H1 (cell line): ENCODE measurements at regions not wholly inside any gene's neighbourhood (a gene's known extent, or its start where the extent isn't known, plus 50 kb on each side); places are given as distances from the start of the nearest gene placed in this dataset.

ENCODE experiments used
- CTCF ChIA-PET: fragments of 300-600 bp; sonication (Branson Sonifier 250); formaldehyde crosslinking; loops from one replicate; lab custom pipeline; 2021; ENCODE audit not compliant: partially characterized antibody; lab: Charles Lee
- POLR2A ChIA-PET: fragments of 300-600 bp; sonication (Branson Sonifier 250); formaldehyde crosslinking; loops from one replicate; lab custom pipeline; 2021; ENCODE audit warnings: inconsistent platforms; ENCODE audit not compliant: partially characterized antibody; lab: Charles Lee
- DNase-seq, 2 experiments: peaks; one replicate each; pipeline versions ENCODE4 v3.0.0 to v3.0.0-alpha.2; 2010 to 2022; ENCODE audit warnings: low spot score in 2 of 2, low read depth in 1 of 2, mixed read lengths in 1 of 2
- FAIRE-seq: peaks from 2 replicates; lab custom pipeline; 2011; peaks lifted over from hg19 to GRCh38; lab: Jason Lieb, UNC
- H2AFZ ChIP-seq: 2 replicates; pipeline ENCODE4 v1.8.1; 2012; ENCODE audit warnings: low read length, inconsistent platforms
- H2AK5ac ChIP-seq: 2 replicates; pipeline ENCODE4 v1.6.1; 2013; ENCODE audit warnings: low read depth, low read length
- H2BK120ac ChIP-seq: replicated peaks from 2 replicates; pipeline ENCODE3; 2013; ENCODE audit warnings: low read depth, low read length, inconsistent platforms
- H2BK12ac ChIP-seq: 2 replicates; pipeline ENCODE4 v1.6.1; 2013; ENCODE audit warnings: low read depth, low read length
- H2BK15ac ChIP-seq: 2 replicates; pipeline ENCODE4 v1.6.1; 2013; ENCODE audit warnings: low read length
- H2BK20ac ChIP-seq: 2 replicates; pipeline ENCODE4 v1.6.1; 2013; ENCODE audit warnings: low read length
- H2BK5ac ChIP-seq: 2 replicates; pipeline ENCODE4 v1.6.1; 2013; ENCODE audit warnings: low read depth, low read length
- H3K14ac ChIP-seq: 2 replicates; pipeline ENCODE4 v1.6.1; 2013; ENCODE audit warnings: inconsistent platforms; ENCODE audit not compliant: insufficient read length
- H3K18ac ChIP-seq: 2 replicates; pipeline ENCODE4 v1.6.1; 2013; ENCODE audit warnings: low read length; ENCODE audit errors: extremely low read depth
- H3K23ac ChIP-seq: 2 replicates; pipeline ENCODE4 v1.6.1; 2013; ENCODE audit warnings: inconsistent platforms; ENCODE audit not compliant: insufficient read length
- H3K23me2 ChIP-seq: 2 replicates; pipeline ENCODE4 v1.6.1; 2013; ENCODE audit warnings: low read depth, low read length
- H3K27ac ChIP-seq: 2 replicates; pipeline ENCODE4 v1.6.1; 2011; ENCODE audit warnings: low read depth, low read length, inconsistent platforms
- H3K27me3 ChIP-seq, 4 experiments: replicated peaks in 1 of 4; 1 replicate in 1 of 4; 2 replicates in 3 of 4; pipeline versions ENCODE4 v1.6.1 to v1.8.1; 2011 to 2013; ENCODE audit warnings: low read length in 3 of 4, mild to moderate bottlenecking in 3 of 4, inconsistent platforms in 2 of 4, mixed read lengths in 2 of 4, moderate library complexity in 1 of 4; ENCODE audit not compliant: control insufficient read depth in 3 of 4, insufficient read depth in 3 of 4; ENCODE audit errors: extremely low read depth in 1 of 4
- H3K36me3 ChIP-seq, 4 experiments: 2 replicates each; pipeline versions ENCODE4 v1.6.1 to v1.8.1; 2011 to 2013; ENCODE audit warnings: mild to moderate bottlenecking in 4 of 4, low read length in 3 of 4, moderate library complexity in 2 of 4, control low read depth in 1 of 4, inconsistent platforms in 1 of 4; ENCODE audit not compliant: insufficient read depth in 4 of 4, control insufficient read depth in 2 of 4
- H3K4ac ChIP-seq: replicated peaks from 2 replicates; pipeline ENCODE3; 2013; ENCODE audit warnings: low read length, low read depth, mixed read lengths, inconsistent platforms; ENCODE audit not compliant: insufficient read length
- H3K4me1 ChIP-seq, 4 experiments: replicated peaks in 1 of 4; 1 replicate in 1 of 4; 2 replicates in 3 of 4; pipeline versions ENCODE4 v1.6.1 to v1.8.1; 2011 to 2013; ENCODE audit warnings: low read length in 3 of 4, inconsistent platforms in 2 of 4, mixed read lengths in 1 of 4; ENCODE audit not compliant: insufficient read depth in 4 of 4, control insufficient read depth in 3 of 4
- H3K4me2 ChIP-seq, 2 experiments: 2 replicates each; pipeline versions ENCODE4 v1.6.1 to v1.8.1; 2011 to 2013; ENCODE audit warnings: low read depth in 2 of 2, low read length in 2 of 2, control low read depth in 1 of 2, inconsistent platforms in 1 of 2, mild to moderate bottlenecking in 1 of 2; ENCODE audit not compliant: insufficient read depth in 1 of 2
- H3K4me3 ChIP-seq, 4 experiments: fragments of 200-600, 300-600 bp in 1 of 4; sonication (generic), shearing (Covaris generic), sonication (Bioruptor Twin) in 1 of 4; 2 replicates each; pipeline versions ENCODE4 v1.5.1 to v1.8.1; 2011 to 2016; ENCODE audit warnings: low read length in 4 of 4, low read depth in 3 of 4, control low read depth in 2 of 4, inconsistent platforms in 2 of 4, mild to moderate bottlenecking in 2 of 4, mixed read lengths in 1 of 4, moderate library complexity in 1 of 4; ENCODE audit not compliant: insufficient read depth in 2 of 4; ENCODE audit errors: extremely low read depth in 1 of 4
- H3K56ac ChIP-seq: replicated peaks from 2 replicates; pipeline ENCODE3; 2013; ENCODE audit warnings: low read depth, mild to moderate bottlenecking, mixed read lengths, low read length, inconsistent platforms; ENCODE audit not compliant: insufficient read length
- H3K79me1 ChIP-seq: 2 replicates; pipeline ENCODE4 v1.6.1; 2013; ENCODE audit warnings: low read depth, low read length, control low read depth
- H3K79me2 ChIP-seq, 2 experiments: 2 replicates each; pipeline versions ENCODE4 v1.6.1 to v1.8.1; 2012 to 2013; ENCODE audit warnings: low read length in 2 of 2, mild to moderate bottlenecking in 2 of 2, inconsistent platforms in 1 of 2; ENCODE audit not compliant: insufficient read depth in 2 of 2, control insufficient read depth in 1 of 2
- H3K9ac ChIP-seq, 4 experiments: replicated peaks in 1 of 4; 1 replicate in 1 of 4; 2 replicates in 3 of 4; pipeline versions ENCODE4 v1.6.1 to v1.8.1; 2011 to 2013; ENCODE audit warnings: low read depth in 3 of 4, low read length in 3 of 4, control low read depth in 2 of 4, mild to moderate bottlenecking in 2 of 4, moderate library complexity in 2 of 4, inconsistent platforms in 1 of 4; ENCODE audit errors: extremely low read depth in 1 of 4
- H3K9me3 ChIP-seq, 2 experiments: 2 replicates each; pipeline versions ENCODE4 v1.6.1 to v1.8.1; 2012 to 2013; ENCODE audit warnings: mild to moderate bottlenecking in 2 of 2, moderate library complexity in 2 of 2, control low read depth in 1 of 2, inconsistent platforms in 1 of 2, low read depth in 1 of 2, low read length in 1 of 2, mixed read lengths in 1 of 2; ENCODE audit not compliant: insufficient read depth in 2 of 2
- H4K20me1 ChIP-seq, 2 experiments: replicated peaks in 1 of 2; 2 replicates each; pipeline versions ENCODE3 to v1.8.1; 2011 to 2013; ENCODE audit warnings: inconsistent platforms in 2 of 2, low read length in 2 of 2, mild to moderate bottlenecking in 1 of 2; ENCODE audit not compliant: insufficient read depth in 2 of 2, control insufficient read depth in 1 of 2
- H4K5ac ChIP-seq: 2 replicates; pipeline ENCODE4 v1.6.1; 2013; ENCODE audit warnings: low read length, low read depth, mixed read lengths, inconsistent platforms; ENCODE audit not compliant: insufficient read length
- H4K8ac ChIP-seq: 2 replicates; pipeline ENCODE4 v1.8.0; 2013; ENCODE audit warnings: mild to moderate bottlenecking, moderate library complexity, low read length, inconsistent platforms; ENCODE audit not compliant: insufficient read depth; ENCODE audit errors: extremely low read depth
- H4K91ac ChIP-seq: replicated peaks from 2 replicates; pipeline ENCODE3; 2013; ENCODE audit warnings: low read length, mixed read lengths, inconsistent platforms; ENCODE audit not compliant: insufficient read length
- CBX5 ChIP-seq: fragments of 300-800, 300-1000 bp; sonication (generic); IDR thresholded peaks from 2 replicates; pipeline ENCODE4 v1.7.1; 2016; ENCODE audit warnings: antibody characterized with exemption, low read length, low read depth
- CHD2 ChIP-seq: IDR thresholded peaks from 2 replicates; pipeline ENCODE4 v1.6.1; 2012; ENCODE audit warnings: low read length, improper control_type of control experiment
- EP300 ChIP-seq, 2 experiments: IDR thresholded peaks; 1 replicate in 1 of 2; 2 replicates in 1 of 2; pipeline ENCODE4 v1.6.1; 2011 to 2012; ENCODE audit warnings: low read depth in 2 of 2, low read length in 2 of 2, mild to moderate bottlenecking in 2 of 2, borderline replicate concordance in 1 of 2, inconsistent platforms in 1 of 2, moderate library complexity in 1 of 2
- KDM1A ChIP-seq: fragments of 200-600, 300-600 bp; sonication (generic); IDR thresholded peaks from 2 replicates; pipeline ENCODE4 v1.7.1; 2016; ENCODE audit warnings: mild to moderate bottlenecking, low read length, borderline replicate concordance
- PHF8 ChIP-seq: fragments of 200-600 bp; sonication (generic); conservative IDR thresholded peaks from 2 replicates; pipeline ENCODE4 v1.7.1; 2012; ENCODE audit warnings: low read depth, mild to moderate bottlenecking, inconsistent platforms, low read length, moderate library complexity
- RNF2 ChIP-seq: fragments of 200-900, 300-1000 bp; sonication (generic); IDR thresholded peaks from 2 replicates; pipeline ENCODE4 v1.7.1; 2016; ENCODE audit warnings: borderline replicate concordance, low read depth, mild to moderate bottlenecking, antibody characterized with exemption, low read length; ENCODE audit not compliant: poor library complexity, severe bottlenecking; ENCODE audit errors: missing control alignments
- RXRA ChIP-seq: IDR thresholded peaks from 2 replicates; pipeline ENCODE4 v1.6.1; 2011; ENCODE audit warnings: low read depth, mild to moderate bottlenecking, low read length, moderate library complexity; ENCODE audit not compliant: insufficient read depth
- SP2 ChIP-seq: IDR thresholded peaks from 2 replicates; pipeline ENCODE4 v1.6.1; 2012; ENCODE audit warnings: mild to moderate bottlenecking, low read length, inconsistent platforms
- WGBS, 2 experiments: shearing (Covaris generic) in 1 of 2; methylation state at CpG; one replicate each; pipeline versions ENCODE4 v1.1.6 to v1.1.7; 2013 to 2015; ENCODE audit warnings: low lambda C conversion rate in 2 of 2, mixed read lengths in 2 of 2, inconsistent platforms in 1 of 2, low coverage in 1 of 2, missing lambda C conversion rate in 1 of 2; ENCODE audit not compliant: insufficient replicate concordance in 2 of 2, insufficient coverage in 1 of 2, insufficient read length in 1 of 2; ENCODE audit errors: extremely low coverage in 1 of 2, missing lambda C conversion rate in 1 of 2; 5-methylcytosine and 5-hydroxymethylcytosine counted together
- TF ChIP-seq, protein P1 (sequence below), 3 experiments: IDR thresholded peaks; 1 replicate in 2 of 3; 2 replicates in 1 of 3; pipeline versions ENCODE4 v1.5.1 to v1.6.1; 2011; ENCODE audit warnings: low read length in 3 of 3, mild to moderate bottlenecking in 3 of 3, inconsistent platforms in 2 of 3, low read depth in 1 of 3, moderate library complexity in 1 of 3; ENCODE audit not compliant: insufficient read depth in 1 of 3; ENCODE audit errors: control extremely low read depth in 1 of 3
- TF ChIP-seq, protein P2 (sequence below): IDR thresholded peaks from 2 replicates; pipeline ENCODE4 v1.6.1; 2012; ENCODE audit warnings: inconsistent platforms

DNA sequence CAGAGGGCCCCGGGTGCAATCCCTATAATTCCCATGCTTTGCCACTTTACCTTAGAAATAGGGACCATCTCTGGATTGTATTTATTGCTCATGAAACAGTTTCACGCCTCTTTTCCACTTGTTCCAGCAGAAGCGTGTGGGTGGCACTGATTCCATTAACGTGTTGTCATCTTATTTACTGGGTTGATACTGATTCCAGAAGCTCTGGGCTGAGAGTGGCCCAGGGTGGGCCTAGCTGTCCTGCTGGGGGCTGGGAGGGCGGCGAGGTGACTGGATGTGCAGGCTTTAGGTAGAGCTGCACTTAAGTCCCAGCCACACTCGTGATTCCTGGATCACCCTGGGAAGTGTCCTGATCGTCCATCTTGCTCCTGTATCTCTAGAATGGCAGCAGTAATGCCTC is 155.0 kb downstream of the TEX29 start:
- Histone ChIP-seq H3K56ac (no peak overlapping the region), H3K79me1 (no peaks in the 10 kb centered on the region), H3K27me3 (no peaks in the 10 kb centered on the region), H2BK120ac (no peak overlapping the region), H4K20me1 (no peaks in the 10 kb centered on the region), H3K36me3 (no peaks in the 10 kb centered on the region), H3K4me2 (no peak overlapping the region), H3K23me2 (no peaks in the 10 kb centered on the region), H4K5ac (no peak overlapping the region), H2BK5ac (no peak overlapping the region), H2BK12ac (no peak overlapping the region), H4K8ac (no peak overlapping the region), H3K23ac (no peak overlapping the region), H3K27ac (no peak overlapping the region), H3K4me3 (no peak overlapping the region), H2AK5ac (no peak overlapping the region), H3K79me2 (no peaks in the 10 kb centered on the region), H3K18ac (no peak overlapping the region), H2BK20ac (no peak overlapping the region), H3K9ac (no peak overlapping the region), H3K4me1 (no peaks in the 10 kb centered on the region), H3K4ac (no peak overlapping the region), H3K14ac (no peak overlapping the region), H2BK15ac (no peak overlapping the region), H4K91ac (no peak overlapping the region), H2AFZ (no peak overlapping the region), H3K9me3 (no peaks in the 10 kb centered on the region)
- DNase-seq: no peak
- ChIA-PET CTCF (interaction anchor here (1.0 to 5.9 kb wide), 10 partner anchors 7 to 968 kb away, joined by 3 to 47 read pairs (median 6); no protein-coding TSS in a partner anchor), POLR2A (no interaction called here)
- WGBS, 2 experiments: 93% methylated on average over 8 of the region's 8 CpGs; no CpG with 5 or more reads in 1 of the 2 experiments
- FAIRE-seq: no peak
- TF ChIP-seq CHD2 (no peak), PHF8 (no peak), SP2 (no peak), CBX5 (no peak), RXRA (no peak), KDM1A (no peak), RNF2 (no peak), EP300 (IDR thresholded peaks at IDR 0.05; ENCODE audit: borderline replicate concordance in 1 of 2, low read depth in 2 of 2, low read length in 2 of 2) (no peak)
- TF ChIP-seq, protein P1, sequence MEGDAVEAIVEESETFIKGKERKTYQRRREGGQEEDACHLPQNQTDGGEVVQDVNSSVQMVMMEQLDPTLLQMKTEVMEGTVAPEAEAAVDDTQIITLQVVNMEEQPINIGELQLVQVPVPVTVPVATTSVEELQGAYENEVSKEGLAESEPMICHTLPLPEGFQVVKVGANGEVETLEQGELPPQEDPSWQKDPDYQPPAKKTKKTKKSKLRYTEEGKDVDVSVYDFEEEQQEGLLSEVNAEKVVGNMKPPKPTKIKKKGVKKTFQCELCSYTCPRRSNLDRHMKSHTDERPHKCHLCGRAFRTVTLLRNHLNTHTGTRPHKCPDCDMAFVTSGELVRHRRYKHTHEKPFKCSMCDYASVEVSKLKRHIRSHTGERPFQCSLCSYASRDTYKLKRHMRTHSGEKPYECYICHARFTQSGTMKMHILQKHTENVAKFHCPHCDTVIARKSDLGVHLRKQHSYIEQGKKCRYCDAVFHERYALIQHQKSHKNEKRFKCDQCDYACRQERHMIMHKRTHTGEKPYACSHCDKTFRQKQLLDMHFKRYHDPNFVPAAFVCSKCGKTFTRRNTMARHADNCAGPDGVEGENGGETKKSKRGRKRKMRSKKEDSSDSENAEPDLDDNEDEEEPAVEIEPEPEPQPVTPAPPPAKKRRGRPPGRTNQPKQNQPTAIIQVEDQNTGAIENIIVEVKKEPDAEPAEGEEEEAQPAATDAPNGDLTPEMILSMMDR (IDR thresholded peaks at IDR 0.05; ENCODE audit: control extremely low read depth in 1 of 3, insufficient read depth in 1 of 3, low read depth in 1 of 3, low read length in 3 of 3): no peak
- TF ChIP-seq, protein P2, sequence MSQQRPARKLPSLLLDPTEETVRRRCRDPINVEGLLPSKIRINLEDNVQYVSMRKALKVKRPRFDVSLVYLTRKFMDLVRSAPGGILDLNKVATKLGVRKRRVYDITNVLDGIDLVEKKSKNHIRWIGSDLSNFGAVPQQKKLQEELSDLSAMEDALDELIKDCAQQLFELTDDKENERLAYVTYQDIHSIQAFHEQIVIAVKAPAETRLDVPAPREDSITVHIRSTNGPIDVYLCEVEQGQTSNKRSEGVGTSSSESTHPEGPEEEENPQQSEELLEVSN: no peak
